Heart left ventricle (tissue), 13 donors: ENCODE measurements at regions not wholly inside any gene's neighbourhood (a gene's known extent, or its start where the extent isn't known, plus 50 kb on each side); places are given as distances from the start of the nearest gene placed in this dataset.

Experiments
- POLR2A ChIP-seq, 2 donors: fragments of 450-650 bp; IDR thresholded peaks; one replicate each; pipeline ENCODE4 v1.6.1; 2017; ENCODE audit warnings: antibody characterized with exemption in 2 of 2, mild to moderate bottlenecking in 2 of 2, moderate library complexity in 2 of 2
- TF ChIP-seq, protein P1 (sequence below), 12 donors: fragments of 200-600 bp; sonication (generic) in 4 of 12; IDR thresholded peaks; one replicate each; pipeline versions ENCODE4 v1.5.0 to v1.8.0; 2018 to 2022; ENCODE audit warnings: antibody characterized with exemption in 12 of 12, mild to moderate bottlenecking in 5 of 12
- donor health status: ischemic (EF 13 %, LVEDD 7.1; RV severe dilation, severe dysfunction).
- donor health status: DM: no; HTN: yes; CAD: no.
- donor health status: DM: no; HTN: no; CAD: no.
- donor health status: ischemic (EF 25% LVEDD 6.9; RV normal size, moderate dysfunction).
- donor health status: ischemic (EF 25% LVEDD 5.7; RV mildly dilated, moderate dysfunction).
- donor health status: ischemic (EF 35%, LVEDD 5.7; RV mildly dilated, moderate dysfunction).
- donor health status: nonischemic (EF 11% LVEDD 7.7; RV severe dilation, severe dysfunction).
- donor health status: DM: yes; HTN: yes; CAD: no.
- donor health status: PGD.
- donor health status: ischemic (EF 29% LVEDD 5.4; RV normal size, mild dysfunction).
- donor health status: nonischemic (EF 23%, LVEDD 6.1; RV moderate dilation, normal function).

DNA sequence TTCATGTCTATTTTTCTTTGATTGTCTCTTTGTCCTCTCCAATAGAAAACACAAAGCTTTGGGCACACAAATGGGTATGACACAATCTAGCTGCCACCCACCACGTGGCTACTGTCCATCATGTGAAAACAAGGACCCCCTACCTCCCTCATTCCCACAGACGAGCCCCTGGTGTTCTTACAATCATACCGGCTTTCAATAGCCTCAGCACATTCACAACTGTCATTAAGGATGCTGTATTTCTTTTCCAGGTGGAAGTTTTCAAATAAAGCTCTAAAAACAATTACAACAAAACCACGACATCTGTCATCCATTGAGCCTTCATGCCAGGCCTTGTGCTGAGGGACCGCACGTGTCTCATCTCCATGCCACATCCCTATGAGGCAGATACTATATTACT lies 552.6 kb upstream of the ADAMTS9 start:
- no peak for TF ChIP-seq POLR2A (IDR thresholded peaks at IDR 0.05)
- TF ChIP-seq, protein P1, sequence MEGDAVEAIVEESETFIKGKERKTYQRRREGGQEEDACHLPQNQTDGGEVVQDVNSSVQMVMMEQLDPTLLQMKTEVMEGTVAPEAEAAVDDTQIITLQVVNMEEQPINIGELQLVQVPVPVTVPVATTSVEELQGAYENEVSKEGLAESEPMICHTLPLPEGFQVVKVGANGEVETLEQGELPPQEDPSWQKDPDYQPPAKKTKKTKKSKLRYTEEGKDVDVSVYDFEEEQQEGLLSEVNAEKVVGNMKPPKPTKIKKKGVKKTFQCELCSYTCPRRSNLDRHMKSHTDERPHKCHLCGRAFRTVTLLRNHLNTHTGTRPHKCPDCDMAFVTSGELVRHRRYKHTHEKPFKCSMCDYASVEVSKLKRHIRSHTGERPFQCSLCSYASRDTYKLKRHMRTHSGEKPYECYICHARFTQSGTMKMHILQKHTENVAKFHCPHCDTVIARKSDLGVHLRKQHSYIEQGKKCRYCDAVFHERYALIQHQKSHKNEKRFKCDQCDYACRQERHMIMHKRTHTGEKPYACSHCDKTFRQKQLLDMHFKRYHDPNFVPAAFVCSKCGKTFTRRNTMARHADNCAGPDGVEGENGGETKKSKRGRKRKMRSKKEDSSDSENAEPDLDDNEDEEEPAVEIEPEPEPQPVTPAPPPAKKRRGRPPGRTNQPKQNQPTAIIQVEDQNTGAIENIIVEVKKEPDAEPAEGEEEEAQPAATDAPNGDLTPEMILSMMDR (IDR thresholded peaks at IDR 0.05): no peak
